Stimulated activated CD8-positive, alpha-beta memory T cell treated with anti-CD3 and anti-CD28 coated beads, Interleukin-4, amount 100 ng/mL, for 4 hours (primary cell): ENCODE measurements at regions not wholly inside any gene's neighbourhood (a gene's known extent, or its start where the extent isn't known, plus 50 kb on each side); places are given as distances from the start of the nearest gene placed in this dataset.

Experiments
- DNase-seq, 2 donors: peaks; one replicate each; pipeline ENCODE4 v3.0.0-alpha.2; 2020; ENCODE audit warnings: low read depth in 2 of 2, low spot score in 1 of 2

DNA sequence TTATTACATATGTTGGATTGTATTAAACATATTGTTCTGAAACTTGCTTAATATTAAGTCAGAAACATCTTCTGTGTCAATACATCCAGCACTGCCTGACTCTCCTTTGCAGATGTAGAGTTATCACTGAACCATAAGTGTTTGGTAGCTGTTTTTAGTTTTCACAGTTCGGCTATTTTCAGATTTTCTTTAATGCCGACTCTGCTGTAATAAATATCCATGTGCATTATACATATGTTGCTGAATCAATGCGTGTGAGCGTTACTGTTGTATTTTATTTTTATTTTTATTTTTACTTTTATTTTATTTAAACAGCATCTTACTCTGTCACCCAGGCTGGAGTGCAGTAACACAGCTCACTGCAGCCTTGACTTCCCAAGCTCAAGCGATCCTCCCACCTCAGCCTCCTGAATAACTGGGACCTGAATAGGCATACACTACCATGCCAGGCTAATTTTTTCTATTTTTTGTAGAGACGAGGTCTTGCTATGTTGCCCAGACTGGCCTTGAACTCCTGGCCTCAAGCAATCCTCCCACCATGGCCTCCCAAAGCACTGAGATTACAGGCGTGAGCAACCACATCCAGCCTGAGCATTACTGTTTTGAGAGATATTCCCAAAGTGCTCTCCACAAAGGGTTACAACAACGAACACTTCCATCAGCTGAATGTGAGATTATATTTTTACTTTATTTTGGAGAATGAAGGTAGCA, 50.7 kb upstream of the NOCT start:
- no peak for DNase-seq

DNA sequence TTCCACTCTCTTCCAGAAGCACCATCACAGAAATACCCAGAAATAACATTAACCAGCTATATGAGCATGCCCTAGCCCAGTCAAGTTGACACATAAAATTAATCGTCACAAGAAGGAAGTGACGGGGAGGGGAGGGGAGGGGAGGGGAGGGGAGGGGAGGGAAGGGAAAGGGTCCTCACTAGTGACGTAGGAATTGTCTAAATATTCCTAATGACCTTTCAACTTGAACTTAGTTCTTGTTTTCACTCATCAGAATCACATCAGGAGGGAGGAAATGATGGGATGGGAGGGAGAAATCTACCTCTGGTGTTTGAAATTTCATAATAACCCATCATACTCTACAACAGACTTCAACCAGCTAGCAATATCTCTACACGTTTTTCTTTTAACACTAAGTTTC, 52.2 kb upstream of the NOCT start:
- no peak for DNase-seq

DNA sequence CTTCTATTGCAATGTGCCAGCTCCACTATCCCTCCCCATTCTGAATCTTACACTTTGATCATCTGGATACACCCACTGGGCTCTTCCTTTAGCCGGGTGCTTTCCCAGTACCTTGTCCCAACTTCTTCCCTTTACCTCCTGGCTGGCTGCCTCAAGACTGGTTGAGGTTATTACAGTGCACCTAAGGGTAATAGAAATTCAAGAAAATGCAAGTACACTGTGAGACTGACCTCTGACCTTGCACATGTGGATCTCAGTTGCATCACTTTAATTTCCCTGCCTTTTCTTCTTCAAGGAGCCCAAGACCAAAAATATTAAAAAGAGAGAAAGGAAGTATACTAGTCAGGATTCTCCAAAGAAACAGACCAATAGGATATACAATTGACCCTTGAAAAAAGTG, 53.9 kb upstream of the NOCT start:
- no peak for DNase-seq

DNA sequence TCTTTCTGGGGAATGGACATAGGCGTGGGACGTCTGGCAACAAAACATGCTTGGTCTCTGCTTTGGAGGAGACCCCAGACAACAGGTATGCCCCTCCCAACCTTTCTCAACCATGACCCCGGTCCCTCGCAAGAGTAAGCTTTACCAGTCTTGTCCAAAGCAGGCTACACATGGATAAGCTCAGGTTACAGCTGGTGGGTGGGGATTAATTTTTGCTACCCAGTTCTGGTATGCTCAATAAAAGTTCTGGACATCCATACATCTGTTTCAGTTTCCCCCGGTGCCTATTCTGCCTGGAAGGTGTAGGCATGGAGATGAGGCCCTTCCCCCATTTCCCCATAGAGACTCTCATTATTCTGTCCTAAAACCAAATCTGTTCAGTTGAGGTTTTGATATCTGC, 54.5 kb upstream of the NOCT start:
- no peak for DNase-seq

DNA sequence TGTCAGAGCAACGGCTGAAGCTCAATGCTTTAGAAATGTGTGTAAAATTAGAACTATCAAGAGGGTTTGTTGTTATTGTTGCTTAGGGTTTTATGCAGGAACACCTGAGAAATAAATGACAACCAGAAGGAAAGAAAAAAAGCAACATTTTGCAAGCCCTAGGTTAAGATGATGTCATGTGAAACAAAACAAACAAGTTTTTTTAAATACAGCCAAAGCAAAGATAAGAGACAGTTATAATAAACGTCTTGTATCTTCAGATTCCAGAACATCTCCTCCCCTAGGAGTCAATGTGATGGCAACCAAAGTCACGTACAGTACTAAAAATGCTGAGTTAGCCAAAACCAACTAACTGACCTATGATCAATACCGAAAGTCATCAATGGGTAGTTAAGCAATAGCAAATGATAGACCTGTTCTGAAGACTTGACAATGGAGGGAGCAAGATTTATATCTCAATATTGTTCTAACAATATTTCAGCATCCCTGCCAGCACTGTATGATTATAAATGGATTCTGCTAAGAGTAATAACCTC, 55.3 kb upstream of the NOCT start:
- no peak for DNase-seq

DNA sequence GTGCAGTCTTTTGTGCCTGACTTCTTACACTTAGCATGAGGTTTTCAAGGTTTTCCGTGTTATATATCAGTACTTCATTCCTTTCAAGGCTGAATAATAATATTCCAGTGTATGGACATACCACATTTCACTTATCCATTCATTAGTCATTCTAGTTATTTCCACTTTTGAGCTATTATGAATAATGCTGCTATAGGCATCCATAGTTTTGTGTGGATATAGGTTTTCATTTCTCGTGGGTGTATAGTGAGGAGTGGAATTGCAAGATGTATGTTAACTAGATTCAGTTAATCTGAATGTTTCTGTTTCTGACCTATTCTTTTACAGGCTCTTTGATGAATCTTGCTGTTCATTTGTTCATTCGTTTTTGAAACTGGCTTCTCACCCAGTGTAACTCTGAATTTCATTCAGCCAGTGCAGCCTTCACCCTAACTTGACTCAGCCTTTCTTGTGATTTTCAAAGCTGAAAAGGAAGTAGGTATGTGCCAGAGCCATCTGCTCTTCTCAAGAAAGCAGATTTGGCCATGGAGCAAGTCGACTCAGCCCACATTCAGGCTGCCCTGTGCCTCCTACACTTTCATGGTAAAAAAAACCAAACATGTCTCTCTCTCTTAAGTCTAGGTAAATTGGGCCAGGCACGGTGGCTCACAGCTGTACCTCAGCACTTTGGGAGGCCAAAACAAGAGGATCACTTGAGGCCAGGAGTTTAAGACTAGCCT, 56.3 kb upstream of the NOCT start:
- DNase-seq = no peak

DNA sequence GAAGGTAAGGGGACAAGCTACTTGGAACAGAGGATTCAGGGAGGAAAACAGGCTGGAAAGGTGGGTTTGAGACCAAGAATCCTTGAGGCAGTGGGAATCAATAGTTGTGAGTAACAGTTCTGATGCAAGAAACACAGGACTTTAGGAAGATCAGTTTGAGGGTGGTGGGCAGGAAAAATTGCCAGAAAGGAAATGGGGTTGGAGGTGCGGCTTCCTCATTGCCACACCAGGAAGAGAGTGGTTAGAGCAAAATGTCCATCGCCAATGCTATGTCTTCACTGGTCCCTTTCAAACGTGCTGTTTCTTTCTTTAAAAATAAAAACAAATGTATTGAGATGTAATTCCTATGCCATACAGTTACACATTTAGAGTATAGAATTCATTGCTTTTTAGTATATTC, 57.1 kb upstream of the NOCT start:
- no peak for DNase-seq

DNA sequence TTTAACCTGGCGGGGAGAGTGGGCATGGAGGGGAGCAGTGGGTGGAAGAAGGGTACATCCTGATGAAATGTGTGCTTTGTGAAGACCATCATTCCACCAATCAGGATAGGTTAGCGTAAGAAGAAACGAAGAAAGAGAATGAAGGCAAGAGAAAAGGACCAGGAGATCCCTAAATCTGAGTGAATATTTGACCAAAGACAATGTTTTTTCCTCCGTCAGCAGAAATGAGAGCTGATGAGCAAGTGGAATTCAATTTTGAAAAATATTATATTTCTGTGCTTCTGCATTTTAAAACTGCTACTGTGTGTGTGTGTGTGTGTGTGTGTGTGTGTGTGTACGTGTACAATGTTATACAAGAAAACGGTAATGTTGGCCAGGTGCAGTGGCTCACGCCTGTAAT, 58.3 kb upstream of the NOCT start:
- no peak for DNase-seq

DNA sequence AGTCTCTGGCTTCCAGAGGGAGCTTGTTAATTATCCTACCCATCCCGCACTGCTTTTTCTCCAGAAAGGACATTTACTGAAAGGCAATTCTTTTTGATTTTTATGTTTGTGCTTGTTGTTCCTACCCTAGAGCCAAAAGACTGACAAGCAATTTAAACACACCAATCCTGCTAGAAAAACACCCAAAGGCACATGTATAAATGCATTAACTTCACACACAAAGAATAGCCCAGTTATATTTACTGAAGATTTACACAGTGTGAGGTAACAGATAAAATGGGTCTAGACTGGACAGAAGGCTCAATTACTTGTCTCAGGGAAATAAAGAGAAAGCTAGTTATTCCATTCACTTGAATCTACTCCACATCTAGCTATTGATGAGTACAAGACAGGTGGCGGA, 61.2 kb upstream of the NOCT start:
- DNase-seq = no peak

DNA sequence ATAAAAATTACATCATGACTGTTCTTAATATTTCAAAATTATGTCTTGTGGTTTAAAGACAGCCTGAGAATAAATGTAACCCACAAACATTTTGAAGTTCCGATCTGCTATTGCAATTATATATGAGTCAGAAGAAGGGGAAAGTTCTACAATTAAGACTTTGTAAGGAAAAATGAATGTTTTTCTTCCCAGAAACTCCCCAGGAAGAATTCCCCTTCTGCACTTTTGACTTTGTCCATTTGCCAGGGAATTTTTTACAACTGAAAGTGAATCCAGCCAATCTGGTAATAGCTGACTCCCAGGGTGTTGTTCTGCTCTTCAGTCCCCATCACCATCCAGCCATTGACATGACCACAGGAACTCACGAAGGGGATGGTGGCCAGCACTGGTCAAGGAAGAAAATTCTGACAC, 61.6 kb upstream of the NOCT start:
- no peak for DNase-seq

DNA sequence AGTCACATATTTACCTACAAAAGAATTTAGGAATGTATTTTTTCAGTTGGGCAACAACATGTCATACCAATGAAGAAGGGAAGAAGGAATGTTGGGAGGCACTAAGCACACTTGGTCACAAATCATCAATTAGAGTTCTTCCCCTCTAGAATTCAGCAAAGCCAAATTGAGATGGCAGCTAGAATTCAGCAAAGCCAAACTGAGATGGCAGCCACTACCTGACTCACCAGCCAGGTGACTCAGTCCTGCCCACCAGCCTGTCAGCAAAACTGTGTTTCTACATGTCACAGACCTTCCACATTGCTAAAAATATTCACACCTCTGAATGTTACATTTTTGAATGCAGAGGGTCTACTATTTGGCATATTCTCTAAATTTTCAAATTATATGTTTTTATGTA, 63.2 kb upstream of the NOCT start:
- DNase-seq = peak in 1 of 2 donors; percentile 4

DNA sequence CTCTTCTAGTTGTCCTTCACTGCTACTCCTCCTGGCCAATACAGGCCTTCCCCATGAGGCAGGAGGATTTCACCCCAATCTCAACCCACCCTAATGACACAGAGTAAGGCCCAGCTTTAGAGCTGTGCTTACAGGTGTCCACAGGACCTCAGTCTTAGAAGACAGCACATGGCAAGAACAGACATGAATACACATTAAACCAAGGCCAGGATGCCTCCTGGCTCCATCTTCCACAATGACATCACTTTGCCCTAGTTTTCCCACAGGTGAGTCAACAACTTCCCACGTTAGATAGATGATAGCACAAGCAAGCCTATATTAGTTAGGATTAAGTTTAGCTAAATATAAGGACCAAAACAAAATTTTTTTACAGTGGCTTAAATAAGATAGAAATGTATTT, 63.8 kb upstream of the NOCT start:
- no peak for DNase-seq

DNA sequence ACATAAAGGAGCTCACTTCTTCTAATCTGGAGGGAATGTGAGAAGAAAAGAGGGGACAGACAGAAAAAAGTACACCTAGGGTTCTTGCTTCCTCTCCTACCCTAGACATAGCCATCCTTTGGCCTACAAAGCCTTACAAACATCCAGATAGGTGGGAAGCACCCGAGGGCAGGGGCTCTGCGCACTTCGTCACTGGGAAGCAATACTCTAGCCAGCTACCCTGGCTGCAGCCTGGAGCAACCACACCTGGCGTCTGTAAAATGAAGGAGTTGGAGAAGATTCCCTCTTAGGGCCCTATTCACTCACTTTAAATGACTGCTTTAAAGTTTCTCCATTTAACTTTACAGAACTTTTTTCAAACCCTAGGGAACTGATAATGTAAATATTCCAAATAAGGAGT, 65.7 kb upstream of the NOCT start:
- no peak for DNase-seq

DNA sequence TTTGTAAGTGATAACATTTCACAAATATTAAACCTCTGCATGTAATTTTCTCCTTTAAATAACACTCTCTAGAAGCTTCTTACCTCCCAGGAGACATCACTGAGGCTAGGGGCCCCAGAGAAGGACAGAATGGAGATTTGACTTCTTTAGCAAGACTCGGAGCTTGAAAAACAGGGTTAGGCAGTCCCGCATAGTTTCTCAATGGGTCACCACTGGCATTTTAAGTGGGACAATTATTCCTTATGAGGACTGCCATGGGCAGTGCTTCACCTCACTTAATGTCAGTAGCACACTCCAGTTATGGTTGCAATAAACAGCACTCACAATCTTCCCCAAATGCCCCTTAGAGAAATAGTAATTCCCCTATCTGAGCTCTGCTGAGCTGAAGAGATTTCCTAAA, 66.7 kb upstream of the NOCT start:
- no peak for DNase-seq

DNA sequence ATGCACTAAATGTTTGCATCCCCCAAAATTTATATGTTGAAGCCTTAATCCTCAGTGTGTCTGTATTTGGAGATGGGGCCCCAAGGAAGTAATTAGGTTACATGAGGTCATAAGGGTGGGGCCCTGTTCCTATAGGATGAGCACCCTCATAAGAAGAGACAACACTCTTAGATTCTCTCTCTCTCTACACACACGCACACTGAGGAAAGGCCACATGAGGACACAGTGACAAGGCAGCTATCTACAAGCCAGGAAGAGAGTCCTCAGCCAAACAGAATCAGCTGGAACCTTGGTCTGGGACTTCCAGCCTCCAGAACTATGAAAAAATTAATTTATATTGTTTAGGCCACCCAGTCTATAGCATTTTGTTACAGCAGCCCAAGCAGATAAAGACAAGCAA, 69.3 kb upstream of the NOCT start:
- DNase-seq = no peak

DNA sequence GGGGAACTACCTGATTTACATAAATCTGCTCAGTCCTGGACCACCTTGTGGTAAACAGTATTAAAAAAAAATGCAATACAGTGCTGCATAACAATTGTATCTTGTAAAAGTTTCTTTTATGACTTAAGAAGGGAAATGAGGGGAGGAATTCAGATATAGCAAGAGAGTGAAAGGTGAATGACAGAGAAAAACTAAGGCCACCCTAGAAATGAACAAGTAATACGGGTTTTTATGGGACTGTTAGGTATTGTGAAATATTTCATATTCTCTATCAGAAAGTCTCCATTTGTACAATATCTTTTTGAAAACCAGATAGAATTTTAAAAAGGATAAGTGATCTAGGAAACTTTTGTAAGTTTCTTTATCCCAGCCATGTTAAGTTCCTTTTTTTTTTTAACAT, 69.7 kb upstream of the NOCT start:
- no peak for DNase-seq

DNA sequence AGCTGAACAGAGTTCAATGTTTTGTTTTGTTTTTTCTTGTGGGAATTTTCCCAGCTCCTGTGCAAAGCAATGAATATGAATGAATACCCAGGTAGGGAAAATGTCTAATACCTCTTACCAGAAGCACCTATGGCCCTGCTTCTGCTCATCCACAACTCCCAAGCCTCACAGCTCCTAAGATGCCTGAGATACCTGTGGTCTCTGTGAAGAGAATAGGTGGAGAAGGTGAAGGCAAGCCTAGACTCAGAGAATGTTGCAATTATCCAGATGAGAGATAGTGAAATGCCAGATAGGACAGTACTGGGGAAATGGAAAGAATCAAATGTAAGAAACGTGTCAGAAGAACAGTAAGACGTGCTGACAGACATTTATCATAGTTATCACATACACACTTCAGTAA, 70.2 kb upstream of the NOCT start:
- DNase-seq = no peak

DNA sequence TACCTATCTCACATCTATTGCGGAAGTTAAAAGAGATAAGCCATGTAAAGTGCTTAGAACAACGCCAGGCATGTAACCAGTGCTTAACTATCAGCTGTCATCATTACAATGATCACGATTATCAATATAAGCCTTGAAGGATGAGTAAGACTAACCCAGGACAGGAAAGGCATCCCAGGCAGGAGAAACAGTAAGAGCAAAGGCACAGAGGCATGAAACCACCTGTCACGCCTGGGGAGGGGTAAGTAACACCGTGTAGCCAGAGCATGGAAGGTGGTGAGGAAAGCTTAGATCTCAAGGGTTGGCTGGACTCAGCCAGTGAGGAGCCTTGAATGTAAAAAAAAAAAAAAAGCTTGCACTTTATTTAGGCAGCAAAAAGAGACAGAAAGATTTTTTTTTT, 71.7 kb upstream of the NOCT start:
- DNase-seq = no peak

DNA sequence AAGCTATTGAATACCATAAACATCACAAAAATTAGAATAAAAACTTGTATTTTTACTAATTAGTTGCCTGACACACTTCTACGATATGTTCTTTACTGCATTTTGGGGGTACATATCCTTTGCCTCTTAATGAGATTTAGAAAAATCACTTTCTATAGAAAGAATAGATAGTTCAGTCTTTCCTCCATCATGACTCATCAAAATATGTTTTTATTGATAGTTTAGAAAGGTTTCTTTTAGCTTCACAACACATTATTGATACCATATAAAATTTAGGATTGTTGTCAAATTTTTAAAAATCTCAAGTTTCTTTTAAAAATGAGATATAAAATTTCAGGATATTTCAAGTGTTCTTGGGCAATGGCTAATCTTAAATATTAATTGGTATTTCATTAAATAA, 74.5 kb upstream of the NOCT start:
- DNase-seq = no peak

DNA sequence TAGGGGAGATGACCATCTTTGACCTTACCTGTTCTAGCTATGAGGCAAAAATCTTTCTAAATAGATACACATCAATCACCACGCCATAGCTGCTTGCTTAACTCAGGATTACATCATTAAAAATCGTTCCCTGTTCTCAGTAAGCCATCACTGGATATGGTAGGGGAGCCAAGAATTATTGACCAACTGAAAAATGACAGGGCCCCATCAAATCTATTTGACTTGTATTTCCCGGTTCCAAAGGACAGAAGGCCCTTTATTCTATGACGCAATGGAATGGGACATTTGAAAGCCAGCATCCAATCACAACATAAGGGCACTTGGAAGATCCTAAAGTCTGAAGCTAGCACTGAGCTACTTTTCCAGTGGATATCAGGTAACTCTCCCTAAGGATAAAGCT, 75.6 kb upstream of the NOCT start:
- DNase-seq = no peak

DNA sequence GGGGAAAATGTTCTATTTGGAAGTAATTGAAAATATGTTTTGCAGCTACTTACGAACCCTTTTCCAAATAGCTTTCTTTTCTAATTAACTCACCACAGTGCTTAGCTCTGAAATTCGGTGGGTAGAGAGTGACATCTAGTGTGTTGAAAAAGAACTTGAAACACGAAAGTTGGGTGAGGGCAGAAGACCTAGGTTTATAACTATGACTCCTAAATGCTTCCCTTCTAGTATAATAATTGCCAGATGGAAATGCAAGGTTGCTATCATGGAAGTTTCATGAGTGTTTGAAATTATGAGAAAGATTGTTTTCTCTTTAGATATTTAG, 77.3 kb upstream of the NOCT start:
- DNase-seq = no peak

DNA sequence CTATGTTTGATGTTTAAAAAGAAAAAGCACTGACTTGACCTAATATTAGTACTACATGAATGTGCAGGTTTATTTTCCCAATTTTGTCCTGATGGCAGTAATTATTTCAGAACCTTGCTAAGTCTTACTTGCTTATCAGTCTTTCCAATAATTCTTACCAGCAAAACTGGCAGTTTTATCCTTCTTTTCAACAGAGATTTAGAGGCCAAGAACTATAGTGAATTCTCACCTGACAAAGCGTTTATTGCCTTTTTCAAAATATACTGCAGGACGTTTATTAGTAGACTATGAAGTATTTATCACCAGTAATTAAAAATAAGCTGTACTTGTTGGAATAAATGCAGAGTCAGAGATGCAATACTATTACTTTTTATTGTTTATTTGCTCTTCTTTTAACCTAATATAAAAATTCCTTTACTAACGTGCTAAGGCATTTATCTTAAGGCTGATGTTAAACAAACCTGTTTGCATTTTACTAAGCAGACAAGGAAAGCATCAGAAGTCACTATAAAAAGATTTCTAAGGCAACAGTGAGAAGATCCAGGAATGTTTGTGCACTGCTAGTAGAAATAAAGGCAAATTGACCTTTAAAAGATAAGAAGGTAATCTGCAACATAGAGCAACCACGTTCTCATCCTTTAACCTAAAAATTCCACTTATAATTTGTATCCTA, 80.3 kb upstream of the NOCT start:
- no peak for DNase-seq

DNA sequence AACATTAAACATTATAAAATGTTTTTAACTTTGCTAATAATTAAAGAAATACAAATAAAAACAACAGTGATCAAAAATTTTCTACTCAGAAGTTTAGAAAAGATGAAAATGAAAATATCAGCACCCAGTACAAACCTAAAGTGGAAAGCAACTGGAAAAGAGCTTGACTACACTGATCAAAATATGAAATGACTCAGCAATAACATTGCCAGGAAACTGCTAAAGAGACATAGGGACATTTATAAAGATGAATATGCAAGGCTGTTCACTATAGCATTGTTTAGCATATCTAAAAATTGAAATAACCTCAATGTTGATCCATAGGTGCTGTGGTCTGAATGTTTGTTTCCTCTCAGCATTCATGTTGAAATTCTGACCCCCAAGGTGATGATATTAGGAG, 88.5 kb upstream of the NOCT start:
- DNase-seq = no peak
